ENCODE measurements at regions not wholly inside any gene's neighbourhood (a gene's known extent, or its start where the extent isn't known, plus 50 kb on each side); places are given as distances from the start of the nearest gene placed in this dataset.

DNA sequence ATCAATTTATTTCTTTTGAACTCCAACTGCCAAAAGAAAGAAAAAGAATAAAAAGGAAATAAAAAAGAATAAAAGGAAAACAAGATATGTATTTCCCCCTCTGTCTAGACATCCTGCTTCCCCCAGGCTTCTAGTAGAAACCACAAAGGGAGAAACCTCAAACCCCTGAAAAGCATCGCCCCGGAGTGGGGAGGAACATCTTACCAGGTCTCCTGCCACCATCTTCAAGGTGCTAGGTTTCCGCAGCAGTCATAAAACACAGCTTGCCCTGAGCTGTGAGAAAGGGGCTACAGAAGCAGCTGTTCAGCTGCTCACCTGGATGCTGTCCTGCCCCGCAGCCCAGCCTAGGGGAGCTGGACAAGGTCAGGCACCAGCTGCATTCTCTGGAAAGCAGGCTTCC lies 487.7 kb downstream of the GADD45G start:
- H4K20me1 ChIP-seq (ENCODE audit: insufficient read depth, low read length): no peaks in the 10 kb centered on the region
- H3K4me2 ChIP-seq (replicated peaks; ENCODE audit: extremely low read depth, low read length, poor library complexity, severe bottlenecking): no peak overlapping the region
- Mint-ChIP-seq H3K27ac (no peak overlapping the region), H3K4me1 (peaks cover 36% of the 10 kb centered on the region), H3K9me3 (no peaks in the 10 kb centered on the region), H3K4me3 (no peak overlapping the region), H3K36me3 (no peaks in the 10 kb centered on the region), H3K27me3 (ENCODE audit: low read depth in 3 of 3) (peaks cover 15 to 34% (median 30%) of the 10 kb centered on the region in 3 donors)
- peaks cover 19% of the 10 kb centered on the region in 2 donors for H3K4me1 ChIP-seq (ENCODE audit: control insufficient read depth in 1 of 2, insufficient read depth in 2 of 2, low read length in 2 of 2)
- no peaks in the 10 kb centered on the region for H3K9me3 ChIP-seq (replicated peaks in 1 of 2; ENCODE audit: control insufficient read depth in 1 of 2, insufficient read depth in 1 of 2, low read length in 2 of 2)
- no peak for DNase-seq
- 38% methylated on average over 4 of the region's 4 CpGs for WGBS (ENCODE audit: insufficient coverage)
- H3K79me2 ChIP-seq (ENCODE audit: insufficient read depth, low read length): no peaks in the 10 kb centered on the region
- no peak overlapping the region for H2AFZ ChIP-seq (ENCODE audit: insufficient read depth, low read depth, low read length, poor library complexity, severe bottlenecking)
- TF ChIP-seq, protein P1, sequence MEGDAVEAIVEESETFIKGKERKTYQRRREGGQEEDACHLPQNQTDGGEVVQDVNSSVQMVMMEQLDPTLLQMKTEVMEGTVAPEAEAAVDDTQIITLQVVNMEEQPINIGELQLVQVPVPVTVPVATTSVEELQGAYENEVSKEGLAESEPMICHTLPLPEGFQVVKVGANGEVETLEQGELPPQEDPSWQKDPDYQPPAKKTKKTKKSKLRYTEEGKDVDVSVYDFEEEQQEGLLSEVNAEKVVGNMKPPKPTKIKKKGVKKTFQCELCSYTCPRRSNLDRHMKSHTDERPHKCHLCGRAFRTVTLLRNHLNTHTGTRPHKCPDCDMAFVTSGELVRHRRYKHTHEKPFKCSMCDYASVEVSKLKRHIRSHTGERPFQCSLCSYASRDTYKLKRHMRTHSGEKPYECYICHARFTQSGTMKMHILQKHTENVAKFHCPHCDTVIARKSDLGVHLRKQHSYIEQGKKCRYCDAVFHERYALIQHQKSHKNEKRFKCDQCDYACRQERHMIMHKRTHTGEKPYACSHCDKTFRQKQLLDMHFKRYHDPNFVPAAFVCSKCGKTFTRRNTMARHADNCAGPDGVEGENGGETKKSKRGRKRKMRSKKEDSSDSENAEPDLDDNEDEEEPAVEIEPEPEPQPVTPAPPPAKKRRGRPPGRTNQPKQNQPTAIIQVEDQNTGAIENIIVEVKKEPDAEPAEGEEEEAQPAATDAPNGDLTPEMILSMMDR (IDR thresholded peaks at IDR 0.05): no peak
- no peak overlapping the region for H3K9ac ChIP-seq (ENCODE audit: insufficient read depth, low read length, poor library complexity, severe bottlenecking)
- intact Hi-C loops (cut with micrococcal nuclease): no loop called here
- peaks cover 0 to 25% of the 10 kb centered on the region in 2 donors for H3K27me3 ChIP-seq (ENCODE audit: control insufficient read depth in 2 of 2, insufficient read depth in 2 of 2, low read length in 2 of 2)
- no peak overlapping the region for H3K27ac ChIP-seq (ENCODE audit: low read depth in 1 of 2, low read length in 2 of 2)
- no peak overlapping the region for H3K4me3 ChIP-seq (replicated peaks in 1 of 3; ENCODE audit: low read depth in 2 of 3, low read length in 3 of 3)
- H3K36me3 ChIP-seq (replicated peaks in 1 of 2; ENCODE audit: control insufficient read depth in 1 of 2, insufficient read depth in 2 of 2, low read length in 2 of 2): no peaks in the 10 kb centered on the region

DNA sequence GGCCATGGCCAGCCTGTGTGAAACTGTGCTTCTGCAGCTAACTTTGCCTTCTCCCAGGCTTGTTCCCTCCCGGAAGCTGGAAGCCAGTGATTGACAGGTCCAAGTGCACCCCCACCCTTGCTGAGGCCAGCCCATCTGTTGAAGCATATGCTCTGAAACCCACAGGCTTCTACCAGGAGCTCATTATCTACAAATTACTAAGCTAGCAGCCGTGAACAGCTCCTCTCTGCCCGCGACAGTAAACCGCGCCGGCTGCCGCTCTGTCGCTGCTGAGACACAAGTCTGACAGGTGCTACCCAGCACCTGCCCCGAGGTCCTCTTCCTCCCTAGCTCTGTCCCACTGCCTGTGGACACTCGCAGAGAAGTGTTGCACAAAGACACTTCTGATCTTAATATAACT lies 490.9 kb downstream of the GADD45G start:
- H3K4me2 ChIP-seq (replicated peaks; ENCODE audit: extremely low read depth, low read length, poor library complexity, severe bottlenecking): no peak overlapping the region
- TF ChIP-seq, protein P1 (IDR thresholded peaks at IDR 0.05): no peak
- H3K27ac Mint-ChIP-seq: no peak overlapping the region
- H3K27me3 ChIP-seq (ENCODE audit: control insufficient read depth in 2 of 2, insufficient read depth in 2 of 2, low read length in 2 of 2): peaks cover 0 to 25% of the 10 kb centered on the region in 2 donors
- H3K4me1 ChIP-seq (ENCODE audit: control insufficient read depth in 1 of 2, insufficient read depth in 2 of 2, low read length in 2 of 2): no peaks in the 10 kb centered on the region
- intact Hi-C loops (cut with micrococcal nuclease): no loop called here
- H3K9ac ChIP-seq (ENCODE audit: insufficient read depth, low read length, poor library complexity, severe bottlenecking): no peak overlapping the region
- H3K27ac ChIP-seq (ENCODE audit: low read depth in 1 of 2, low read length in 2 of 2): no peak overlapping the region
- H3K4me3 ChIP-seq (replicated peaks in 1 of 3; ENCODE audit: low read depth in 2 of 3, low read length in 3 of 3): no peak overlapping the region
- H4K20me1 ChIP-seq (ENCODE audit: insufficient read depth, low read length): no peaks in the 10 kb centered on the region
- WGBS (ENCODE audit: insufficient coverage): 31% methylated on average over 9 of the region's 11 CpGs
- H3K79me2 ChIP-seq (ENCODE audit: insufficient read depth, low read length): no peaks in the 10 kb centered on the region
- H3K4me3 Mint-ChIP-seq: peak overlapping the region in 1 of 2 donors; percentile 11
- H3K9me3 Mint-ChIP-seq: no peaks in the 10 kb centered on the region
- H3K36me3 ChIP-seq (replicated peaks in 1 of 2; ENCODE audit: control insufficient read depth in 1 of 2, insufficient read depth in 2 of 2, low read length in 2 of 2): no peaks in the 10 kb centered on the region
- DNase-seq: no peak
- peaks cover 15 to 32% (median 25%) of the 10 kb centered on the region in 3 donors for H3K27me3 Mint-ChIP-seq (ENCODE audit: low read depth in 3 of 3)
- no peaks in the 10 kb centered on the region for H3K9me3 ChIP-seq (replicated peaks in 1 of 2; ENCODE audit: control insufficient read depth in 1 of 2, insufficient read depth in 1 of 2, low read length in 2 of 2)
- H2AFZ ChIP-seq (ENCODE audit: insufficient read depth, low read depth, low read length, poor library complexity, severe bottlenecking): peak overlapping the region; percentile 25
- H3K36me3 Mint-ChIP-seq: no peaks in the 10 kb centered on the region
- H3K4me1 Mint-ChIP-seq: peaks cover 13% of the 10 kb centered on the region
